OCI-M1 (cell line): ENCODE measurements at regions not wholly inside any gene's neighbourhood (a gene's known extent, or its start where the extent isn't known, plus 50 kb on each side); places are given as distances from the start of the nearest gene placed in this dataset.

ENCODE experiments used
- DNase-seq: peaks from one replicate; lab custom pipeline; 2025; lab: John Stamatoyannopoulos, UW

DNA sequence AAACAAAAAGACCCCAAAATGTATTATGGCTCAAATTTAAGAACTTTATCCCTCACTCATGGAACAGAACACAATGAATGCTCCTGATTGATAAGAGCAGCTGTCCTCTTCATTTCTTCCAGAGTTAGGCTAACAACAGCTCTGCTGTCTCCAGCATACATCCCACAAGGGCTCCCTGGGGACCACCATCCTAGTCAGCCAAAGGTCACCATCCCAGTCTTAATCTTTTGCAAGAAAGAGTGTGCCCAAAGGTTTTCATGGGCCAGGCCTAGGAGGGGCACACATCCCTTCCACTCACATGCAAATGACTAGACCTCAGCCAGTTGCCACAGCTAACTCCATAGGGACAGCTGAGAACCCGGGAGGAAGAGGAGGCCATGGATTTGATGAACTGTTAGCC is 555.3 kb downstream of the BUD13 start:
- no peak for DNase-seq

DNA sequence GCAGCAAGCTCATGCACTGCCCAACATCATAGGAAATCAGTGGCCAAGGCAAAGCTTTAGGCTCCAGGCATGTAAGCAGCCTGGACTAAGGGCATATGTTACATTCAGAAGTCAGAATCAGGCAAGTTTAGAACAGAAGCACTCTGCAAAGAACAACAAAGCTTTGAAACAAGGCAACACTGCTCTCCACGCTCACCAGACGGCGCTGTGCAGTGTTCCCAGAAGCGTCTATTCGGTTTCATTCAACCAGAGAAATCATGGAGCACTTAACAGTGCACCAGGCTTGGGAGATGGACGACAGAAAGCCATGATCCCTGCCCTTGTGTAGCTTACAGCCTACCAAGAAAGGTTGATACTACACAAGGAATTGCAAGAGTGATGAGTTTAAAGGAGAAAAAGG is 555.8 kb downstream of the BUD13 start:
- peak; percentile 64 for DNase-seq

DNA sequence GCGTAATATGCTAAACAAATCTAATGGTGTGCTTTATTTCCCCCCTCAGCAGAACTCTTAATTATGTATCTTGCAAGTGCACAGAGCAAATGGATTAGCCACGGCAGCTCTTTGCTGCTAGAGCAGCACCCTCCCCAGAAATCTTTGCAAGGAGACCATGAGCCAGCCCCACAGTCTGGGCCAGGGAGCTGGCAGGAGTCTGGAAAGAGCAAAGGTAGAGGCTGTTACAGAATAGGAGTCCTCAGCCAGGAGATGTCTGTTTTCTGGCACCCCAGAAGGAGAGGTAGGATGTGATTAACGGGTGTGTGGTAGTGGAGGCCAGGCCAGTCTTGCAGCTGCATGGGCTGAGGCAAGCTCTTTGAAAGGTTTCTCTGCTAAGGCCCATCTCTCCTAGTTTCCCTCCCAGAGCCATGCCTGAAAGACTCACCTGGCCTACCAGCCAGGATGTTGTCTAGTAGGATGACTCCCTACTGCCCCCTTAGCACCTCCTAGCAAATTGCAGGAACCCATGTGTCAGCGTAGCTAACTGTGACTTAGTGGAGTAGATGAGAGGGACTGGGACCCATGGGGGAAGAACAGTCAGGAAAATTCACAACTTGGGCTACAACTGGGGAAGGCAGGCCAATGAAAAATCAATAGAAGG is 557.2 kb downstream of the BUD13 start:
- DNase-seq, result no peak

DNA sequence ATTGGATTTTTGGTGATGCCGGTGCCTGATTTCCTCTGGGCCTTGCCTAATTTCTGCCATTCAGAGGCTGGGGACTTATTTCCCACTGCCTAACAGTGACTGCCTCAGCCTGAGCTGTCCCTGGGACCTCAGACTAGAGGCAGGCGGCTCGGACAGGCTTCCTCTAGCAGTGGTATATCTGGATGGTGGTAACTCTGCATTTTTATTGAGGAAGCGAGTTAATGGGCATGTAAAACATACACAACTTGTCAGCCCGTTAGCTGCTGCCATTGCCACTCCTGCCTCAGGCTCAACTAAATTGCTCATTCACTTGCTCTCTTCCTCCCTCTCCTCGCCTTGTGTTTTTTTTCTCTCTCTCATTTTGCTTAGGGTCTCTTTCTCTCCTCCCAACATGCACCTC is 561.6 kb downstream of the BUD13 start:
- DNase-seq, result no peak

DNA sequence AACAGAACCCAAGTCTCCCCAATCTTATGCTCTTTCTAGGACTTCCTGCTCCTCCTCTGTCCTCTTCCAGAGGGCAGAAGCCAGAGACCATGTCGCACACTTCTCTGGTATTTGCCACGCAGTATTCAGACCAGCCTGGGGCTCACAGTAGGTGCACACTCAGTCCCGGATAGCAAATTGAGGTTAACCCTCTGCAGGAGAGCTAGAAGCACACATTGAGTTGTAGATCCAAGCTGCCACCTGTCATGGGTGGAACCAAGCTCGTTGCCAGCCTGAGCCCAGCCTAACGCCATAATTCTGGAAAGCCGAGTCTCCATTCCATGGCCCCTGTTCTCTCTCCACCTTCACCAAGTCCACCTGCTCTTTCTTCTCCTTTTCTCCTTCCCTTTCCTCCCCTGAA is 562.1 kb downstream of the BUD13 start:
- DNase-seq, result no peak

DNA sequence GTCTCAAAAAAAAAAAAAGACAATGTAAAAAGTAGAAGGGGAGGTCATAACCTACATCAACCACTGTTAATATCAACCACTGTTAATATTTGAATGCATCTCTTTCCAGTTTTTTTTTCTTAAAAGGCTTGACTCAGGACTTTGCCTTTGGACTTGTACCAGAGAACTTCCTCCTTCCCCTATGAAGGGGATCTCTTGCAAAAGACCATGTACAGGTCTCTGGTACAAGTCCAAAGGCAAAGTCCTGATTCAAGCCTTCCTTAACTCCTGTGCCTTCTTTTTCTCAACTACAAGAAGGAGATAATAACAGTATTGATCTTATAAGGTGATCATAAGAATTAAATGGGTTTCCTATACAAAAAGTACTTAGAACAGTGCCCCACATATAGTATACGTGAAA is 563.5 kb downstream of the BUD13 start:
- no peak for DNase-seq

DNA sequence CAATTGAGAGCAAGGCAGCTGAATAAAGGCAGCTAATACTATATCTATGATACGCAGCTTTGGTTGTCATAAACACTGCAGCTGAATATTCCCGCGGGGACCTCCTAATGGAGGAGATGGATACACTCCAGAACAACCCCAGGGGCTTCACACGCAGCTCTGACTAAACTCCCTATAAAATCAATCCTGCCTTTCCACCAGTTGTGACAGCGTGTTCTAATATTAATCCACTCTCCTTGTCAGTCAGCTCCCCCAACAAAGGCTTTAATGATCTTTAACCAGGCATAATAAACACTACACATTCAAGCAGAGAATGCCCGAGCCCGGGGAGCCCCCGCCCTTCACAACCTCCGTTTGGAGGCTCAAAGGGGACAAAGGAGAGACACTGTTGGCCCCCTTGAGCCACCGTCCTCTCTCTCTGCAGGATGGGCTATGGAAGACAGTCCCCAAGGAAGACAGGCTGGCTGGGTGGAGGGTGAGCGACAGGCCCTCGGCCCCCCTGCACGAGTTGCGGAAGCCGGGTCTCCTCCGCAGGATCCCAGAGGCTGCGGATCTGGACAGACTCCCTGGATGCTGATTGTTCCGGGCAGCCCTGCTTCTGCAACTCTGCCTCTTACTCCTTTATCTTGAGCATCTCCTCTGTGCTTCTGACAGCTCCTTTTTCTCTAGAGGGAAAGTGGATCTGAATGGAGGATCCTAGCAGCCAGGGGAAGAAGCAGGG is 565.2 kb downstream of the BUD13 start:
- DNase-seq, result no peak

DNA sequence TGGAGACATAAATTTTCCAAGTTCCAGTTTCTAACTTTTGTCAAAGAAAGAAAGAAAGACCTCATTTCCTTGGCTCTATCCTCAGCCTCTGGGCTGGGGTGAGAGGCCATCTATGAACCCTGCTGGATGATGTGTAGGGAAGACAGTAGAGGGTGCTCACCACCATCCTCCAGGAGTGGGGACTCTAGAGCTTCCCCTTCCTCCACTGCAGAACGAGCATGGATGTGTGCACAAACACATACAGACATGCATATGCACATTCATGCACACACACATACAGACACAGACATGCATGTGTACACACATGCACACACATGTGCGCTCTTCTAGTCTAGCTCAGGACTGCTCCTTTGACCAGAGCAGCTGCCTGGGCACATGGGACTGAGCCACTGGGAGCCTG is 565.8 kb downstream of the BUD13 start:
- DNase-seq, result no peak

DNA sequence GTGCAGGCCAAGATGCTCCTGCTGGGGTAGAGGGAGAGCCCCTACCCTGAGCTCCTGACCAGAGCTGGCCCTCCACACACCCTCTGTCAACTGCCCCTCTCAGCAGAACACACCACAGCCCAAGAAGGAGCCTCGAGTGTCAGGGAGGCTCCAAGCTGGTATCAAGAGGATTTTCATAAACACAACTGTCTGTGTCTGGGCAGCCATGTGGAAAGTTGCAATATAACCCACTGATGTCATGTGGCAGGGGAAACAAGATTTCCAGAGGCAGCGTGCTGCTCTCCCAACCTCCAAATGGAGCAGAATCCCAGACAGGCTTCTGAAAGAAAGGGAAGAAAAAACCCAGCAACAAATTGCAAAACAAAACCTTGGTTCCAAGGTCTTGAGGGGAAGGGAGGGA is 569.9 kb downstream of the BUD13 start:
- no peak for DNase-seq

DNA sequence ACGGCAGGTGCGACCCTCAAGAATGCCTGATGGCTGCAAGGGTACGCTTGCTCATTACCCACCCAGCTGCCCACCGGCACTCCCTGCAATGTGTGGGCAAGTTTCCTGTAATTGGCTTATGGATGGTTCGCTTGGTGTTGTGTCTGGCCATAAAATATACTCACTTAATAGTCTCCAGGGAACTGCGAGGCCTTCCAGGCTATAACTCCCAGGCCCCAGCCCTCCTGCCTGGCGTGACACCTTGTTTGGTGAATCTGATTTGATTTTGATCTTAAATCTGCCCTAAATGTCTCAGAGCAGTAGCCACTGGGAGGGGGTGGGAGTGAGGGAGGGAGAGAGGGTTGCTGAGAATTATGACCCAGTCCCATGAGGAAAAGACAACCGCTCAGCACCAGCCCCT is 572.2 kb downstream of the BUD13 start:
- no peak for DNase-seq

DNA sequence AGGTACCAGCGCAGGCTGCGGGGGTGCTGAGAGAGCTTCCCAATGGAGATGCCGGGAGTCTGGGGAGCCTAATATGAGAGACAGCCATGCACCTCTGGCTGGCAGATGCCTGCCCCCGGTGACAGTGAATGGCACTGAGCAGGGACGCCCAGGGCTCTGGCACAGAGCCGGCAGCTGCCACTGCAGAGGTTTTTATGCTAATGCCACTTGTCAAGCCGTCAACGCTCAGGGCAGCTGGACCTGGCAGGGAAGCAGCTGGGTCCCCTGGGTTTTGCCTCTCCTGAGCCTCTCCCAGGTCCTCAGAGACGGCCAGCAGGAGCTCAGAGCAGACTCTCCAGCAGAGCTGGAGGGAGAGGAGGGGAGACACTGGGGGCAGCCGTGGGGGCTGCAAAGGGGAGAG is 573.6 kb downstream of the BUD13 start:
- DNase-seq, result no peak

DNA sequence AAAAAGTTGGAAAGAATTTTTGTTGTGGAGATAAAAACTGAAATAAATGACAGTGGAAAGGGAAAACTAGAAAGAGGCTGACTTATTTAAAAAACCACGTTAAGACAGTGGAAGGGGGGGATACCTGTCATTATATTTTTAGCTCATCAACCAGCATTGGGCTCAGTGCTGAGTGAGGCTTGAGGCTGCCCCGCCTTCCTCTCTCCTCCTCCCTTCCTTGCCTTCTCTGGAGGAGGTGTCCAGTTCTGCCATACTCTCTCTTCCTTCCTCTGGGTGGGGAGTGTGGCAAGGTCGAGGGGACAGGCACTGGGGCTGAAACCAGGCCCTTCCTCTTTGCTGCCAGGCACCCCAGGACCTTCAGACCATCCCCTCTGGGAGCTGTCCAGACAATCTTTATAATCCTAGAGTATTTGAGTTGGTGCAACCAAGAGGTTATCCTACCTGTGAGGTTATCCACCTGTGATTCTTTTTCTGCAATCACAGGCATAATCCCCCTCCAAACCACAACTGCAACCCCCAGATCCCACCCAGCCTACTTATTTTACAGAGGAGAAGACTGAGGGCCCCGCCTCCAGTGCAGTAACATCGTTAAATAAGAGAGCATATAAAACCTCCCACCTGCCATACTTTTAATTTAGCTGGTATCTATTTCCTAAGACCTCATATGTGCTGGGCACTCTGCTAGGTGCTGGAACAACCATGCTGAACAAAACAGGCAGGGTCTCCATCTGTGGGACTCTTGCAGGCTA is 578.5 kb downstream of the BUD13 start:
- no peak for DNase-seq

DNA sequence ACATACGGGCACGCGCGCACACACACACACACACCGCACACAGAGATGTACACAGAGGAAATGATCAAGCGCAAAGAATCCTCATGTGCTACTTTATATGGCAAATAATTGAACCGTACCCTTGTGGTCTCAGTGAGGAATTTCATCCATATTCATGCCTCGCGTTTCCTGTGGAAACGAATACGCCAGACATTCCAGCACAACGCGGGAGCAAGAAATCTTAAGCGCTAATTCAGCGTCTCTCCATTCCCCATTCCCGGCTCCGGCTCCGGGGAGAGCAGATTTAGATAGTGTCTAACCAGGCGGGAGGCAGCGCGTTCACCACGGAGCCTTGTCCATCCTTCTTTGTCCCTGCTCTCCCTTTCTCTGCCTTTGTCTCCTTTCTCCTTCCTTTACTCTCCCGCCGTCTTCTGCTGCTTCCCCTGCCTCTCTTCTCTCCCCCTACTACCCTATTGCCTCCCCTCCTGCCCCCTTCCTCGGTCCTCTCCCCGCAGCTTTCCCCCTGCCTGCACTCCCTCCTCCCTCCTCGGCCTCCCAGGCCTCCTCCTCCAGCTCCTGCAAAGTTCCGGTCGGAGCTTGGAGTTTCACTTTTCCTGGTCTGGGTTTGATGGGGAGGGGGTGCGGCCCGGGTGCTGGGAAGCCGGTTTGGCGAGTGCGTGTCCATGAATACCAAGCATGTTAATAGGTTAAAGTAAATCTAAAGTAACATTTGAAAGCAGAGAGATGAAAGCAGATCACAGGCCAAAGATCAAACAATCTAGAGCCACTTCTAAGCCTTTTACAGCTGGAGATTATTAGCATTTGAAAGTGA is 579.3 kb downstream of the BUD13 start:
- DNase-seq, result no peak

DNA sequence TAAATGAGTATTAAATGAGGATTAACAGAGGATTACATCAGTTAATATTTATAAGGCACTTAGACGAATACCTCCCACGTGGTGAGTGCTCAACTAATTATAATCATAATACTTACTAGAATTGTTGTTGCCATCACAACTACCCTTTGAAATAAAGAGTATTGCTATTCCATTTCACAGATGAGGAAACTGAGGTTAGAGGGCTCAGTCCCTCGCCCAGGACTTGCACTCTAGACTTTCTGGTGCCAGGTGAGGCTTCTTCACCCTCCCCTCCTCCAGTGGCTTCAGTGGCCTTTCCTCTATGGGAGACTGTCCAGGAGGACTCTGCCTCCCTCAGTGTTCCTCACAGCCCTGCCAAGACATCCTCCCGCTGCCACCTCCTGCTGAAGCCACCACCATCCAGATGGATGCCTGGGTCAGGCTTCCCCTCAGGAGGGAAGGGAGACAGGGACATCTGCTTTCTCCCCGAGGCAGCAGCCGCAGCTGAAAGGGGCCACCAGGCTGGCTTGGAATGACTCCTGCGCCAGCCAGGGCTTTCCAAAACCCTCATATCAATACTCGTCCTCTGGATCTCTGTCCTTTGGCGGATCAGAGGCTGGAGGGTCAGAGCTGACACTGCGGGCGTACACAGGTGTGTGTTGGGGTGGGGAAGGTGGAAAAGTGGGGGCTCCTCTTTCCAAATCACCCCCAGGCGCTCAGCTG is 580.1 kb downstream of the BUD13 start:
- DNase-seq, result no peak

DNA sequence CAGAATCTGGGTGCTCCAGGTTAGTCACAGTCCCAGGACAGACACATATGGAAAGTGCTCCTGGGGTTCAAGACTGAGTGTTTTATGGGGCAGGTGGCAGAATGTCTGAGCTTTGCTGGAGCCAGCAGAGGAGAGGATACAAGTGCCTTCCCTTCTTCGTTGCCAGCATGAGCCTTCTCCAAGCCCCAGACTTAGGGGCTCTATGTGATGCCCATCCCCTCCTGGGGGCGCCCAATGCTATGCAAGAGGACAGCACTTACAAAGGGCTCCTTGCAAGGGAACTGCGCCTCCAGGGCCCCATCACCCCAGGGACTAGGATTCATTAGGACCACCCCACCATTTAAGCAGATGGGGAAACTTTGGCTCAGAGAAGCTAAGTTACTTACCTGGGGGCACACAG is 581.9 kb downstream of the BUD13 start:
- DNase-seq, result no peak

DNA sequence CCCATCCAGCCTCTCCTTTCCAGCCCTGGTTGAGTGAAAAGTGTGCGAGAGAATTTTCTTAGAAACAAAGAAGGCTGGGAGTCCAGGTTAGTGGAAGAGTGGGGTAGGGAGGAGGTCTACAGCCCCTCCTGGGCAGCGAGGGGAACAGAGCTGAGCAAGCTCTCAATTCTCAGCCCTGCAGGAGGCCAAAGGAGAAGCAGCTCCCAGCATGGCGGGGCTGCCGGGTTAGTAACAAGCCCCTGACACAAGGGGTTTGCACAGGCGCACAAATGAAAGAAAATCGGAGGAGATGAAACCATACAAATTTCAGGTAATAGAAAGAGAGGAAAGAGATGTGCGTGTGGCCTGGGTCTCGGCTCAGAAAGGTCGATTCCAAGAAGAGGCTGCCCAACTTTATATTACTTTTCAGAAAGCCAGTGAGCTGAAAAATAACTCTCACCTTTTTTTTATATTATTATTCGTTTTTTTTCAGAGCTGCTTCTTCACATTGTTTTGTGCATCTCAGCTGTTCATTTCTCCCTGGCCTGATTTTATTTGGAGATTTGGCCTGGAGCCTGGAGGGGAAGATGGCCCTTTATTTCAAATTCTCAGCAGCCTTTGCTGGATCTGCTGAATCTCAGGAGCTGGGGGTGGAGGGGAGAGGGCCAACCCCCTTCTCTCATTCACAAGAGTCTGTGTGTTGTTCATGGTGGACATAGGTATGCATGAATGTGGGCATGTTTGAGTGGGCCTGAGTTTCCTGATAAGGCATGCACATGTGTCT is 583.2 kb downstream of the BUD13 start:
- no peak for DNase-seq

DNA sequence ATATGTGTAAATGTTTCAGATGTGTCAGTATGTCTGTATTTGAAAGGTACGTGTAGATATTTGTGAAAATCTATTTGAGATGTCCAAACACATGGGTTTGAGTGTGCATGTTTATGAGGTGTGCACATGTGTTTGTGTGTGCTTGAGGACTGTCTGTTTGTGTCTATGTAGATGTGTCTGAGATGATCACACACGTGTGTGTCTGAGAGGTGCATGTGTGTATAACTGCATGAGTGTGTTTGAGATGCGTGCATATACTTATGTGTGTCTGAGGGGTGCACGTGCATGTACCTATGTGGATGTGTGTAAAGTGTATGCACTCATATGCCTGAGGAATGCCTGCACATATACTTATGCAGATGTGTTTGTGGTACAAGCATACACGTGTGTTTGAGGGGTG is 584.4 kb downstream of the BUD13 start:
- no peak for DNase-seq

DNA sequence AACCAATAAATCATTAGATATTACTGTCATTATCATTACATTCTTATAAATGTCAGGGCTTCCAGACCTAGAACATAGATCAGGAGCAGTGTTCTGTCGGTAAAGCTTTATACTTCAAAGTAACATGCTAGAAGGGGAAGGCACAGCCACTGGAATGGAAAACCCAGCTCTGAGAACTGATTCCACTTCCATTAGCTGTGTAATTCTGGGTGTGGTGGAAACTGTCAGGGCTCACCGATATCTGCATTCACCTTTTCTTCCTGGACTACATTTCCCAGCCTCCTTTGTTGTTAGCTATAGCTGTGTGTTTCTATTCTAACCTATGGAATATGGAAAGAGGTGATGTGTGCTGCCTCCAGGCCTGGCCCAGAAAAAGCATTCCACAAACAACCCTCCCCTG is 585.8 kb downstream of the BUD13 start:
- DNase-seq, result no peak

DNA sequence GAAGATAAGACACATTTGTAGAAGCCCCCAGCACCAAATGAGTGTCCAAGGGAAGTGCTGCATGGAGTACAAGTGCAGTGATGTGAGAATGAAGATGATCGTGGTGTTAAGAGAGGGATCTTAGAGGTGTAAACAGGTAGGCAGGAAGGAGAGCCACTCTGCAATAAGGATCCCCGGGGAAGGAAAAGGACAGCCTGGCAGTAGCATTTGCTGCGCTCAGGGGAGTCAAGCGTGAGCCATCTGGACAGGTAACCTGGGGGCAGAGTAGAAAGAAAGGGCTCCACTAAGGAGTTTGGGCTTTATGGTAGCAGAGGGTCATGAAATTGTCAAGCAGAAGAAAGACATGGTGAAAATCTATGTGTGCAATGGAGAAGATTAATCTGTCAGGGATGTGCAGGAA is 587.2 kb downstream of the BUD13 start:
- DNase-seq, result no peak

DNA sequence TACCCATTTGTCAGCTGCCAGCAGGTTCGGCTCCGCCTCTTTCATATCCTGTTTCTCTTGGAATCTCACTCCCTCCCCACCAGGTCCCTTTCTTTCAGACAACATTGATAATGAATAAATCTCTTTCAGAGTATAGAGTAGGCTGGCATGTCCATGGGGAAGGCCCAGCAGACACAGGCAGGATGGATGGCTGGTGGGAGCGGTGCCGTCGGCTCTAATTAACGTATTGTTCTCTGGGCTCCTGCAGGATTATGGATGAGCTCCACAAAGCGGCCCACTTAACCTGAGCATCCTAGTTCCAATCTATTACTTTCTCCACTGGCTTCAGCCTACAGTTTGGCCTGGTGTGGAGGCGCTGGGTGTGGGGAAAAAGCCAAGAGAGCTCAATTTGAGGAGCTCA is 588.0 kb downstream of the BUD13 start:
- no peak for DNase-seq

DNA sequence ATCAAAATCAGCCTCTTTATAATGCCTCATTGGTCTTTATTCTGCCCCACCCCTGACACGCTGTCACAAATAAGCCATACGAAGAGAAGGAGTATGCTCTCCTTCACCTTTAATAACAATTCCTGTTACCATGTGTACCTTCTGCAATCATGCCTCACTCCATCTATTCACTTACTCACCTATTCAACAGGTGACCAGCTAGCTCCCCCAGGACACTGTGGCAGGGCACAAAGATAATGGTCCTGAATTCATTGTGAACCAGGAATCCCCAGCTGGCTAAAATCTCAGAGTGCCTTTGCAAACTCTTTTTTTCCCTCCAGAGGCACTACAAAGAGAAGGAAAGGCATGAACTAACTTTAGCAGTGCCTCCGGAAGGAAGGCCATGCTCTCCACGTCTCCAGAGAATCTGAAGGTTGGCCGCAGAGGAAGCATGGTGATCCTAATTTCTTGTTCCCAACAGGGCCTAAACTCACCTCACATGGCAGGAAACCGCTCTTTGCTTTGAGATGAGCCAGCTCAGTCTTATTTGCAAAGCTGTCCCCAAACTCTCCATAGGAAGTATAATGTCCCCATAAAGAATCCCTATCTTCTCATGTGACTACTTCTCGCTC is 590.3 kb downstream of the BUD13 start:
- DNase-seq, result no peak
